ENCODE measurements at regions not wholly inside any gene's neighbourhood (a gene's known extent, or its start where the extent isn't known, plus 50 kb on each side); places are given as distances from the start of the nearest gene placed in this dataset.

DNA sequence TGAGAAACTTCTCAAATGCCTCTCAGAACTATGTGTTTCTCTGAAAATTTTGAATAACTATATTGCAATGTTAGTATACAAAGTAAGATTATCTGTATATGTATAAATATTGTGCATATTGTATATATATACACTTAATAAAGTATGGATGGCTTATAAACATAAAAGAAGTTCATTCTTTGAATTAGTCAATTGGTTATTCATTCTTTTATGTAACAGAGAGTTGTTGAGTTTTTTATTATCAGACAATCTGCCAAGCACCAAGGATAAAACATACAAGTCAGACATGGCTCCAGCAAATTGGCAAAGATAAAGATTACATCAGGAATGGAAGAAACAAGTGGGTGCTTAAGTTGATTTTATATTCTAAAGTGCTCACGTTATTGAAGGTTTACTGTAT is 289.1 kb upstream of the EYS start:
- TF ChIP-seq, protein P1, sequence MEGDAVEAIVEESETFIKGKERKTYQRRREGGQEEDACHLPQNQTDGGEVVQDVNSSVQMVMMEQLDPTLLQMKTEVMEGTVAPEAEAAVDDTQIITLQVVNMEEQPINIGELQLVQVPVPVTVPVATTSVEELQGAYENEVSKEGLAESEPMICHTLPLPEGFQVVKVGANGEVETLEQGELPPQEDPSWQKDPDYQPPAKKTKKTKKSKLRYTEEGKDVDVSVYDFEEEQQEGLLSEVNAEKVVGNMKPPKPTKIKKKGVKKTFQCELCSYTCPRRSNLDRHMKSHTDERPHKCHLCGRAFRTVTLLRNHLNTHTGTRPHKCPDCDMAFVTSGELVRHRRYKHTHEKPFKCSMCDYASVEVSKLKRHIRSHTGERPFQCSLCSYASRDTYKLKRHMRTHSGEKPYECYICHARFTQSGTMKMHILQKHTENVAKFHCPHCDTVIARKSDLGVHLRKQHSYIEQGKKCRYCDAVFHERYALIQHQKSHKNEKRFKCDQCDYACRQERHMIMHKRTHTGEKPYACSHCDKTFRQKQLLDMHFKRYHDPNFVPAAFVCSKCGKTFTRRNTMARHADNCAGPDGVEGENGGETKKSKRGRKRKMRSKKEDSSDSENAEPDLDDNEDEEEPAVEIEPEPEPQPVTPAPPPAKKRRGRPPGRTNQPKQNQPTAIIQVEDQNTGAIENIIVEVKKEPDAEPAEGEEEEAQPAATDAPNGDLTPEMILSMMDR (IDR thresholded peaks at IDR 0.05; ENCODE audit: low read depth, low read length), result no peak
- no peak for TF ChIP-seq EZH2phosphoT487 (IDR thresholded peaks at IDR 0.05; ENCODE audit: low read depth)
